WTC11 (cell line): ENCODE measurements at regions not wholly inside any gene's neighbourhood (a gene's known extent, or its start where the extent isn't known, plus 50 kb on each side); places are given as distances from the start of the nearest gene placed in this dataset.

Experiments used
- ATAC-seq: fragments of 200-7000 bp; cut with Tn5 transposase; 2 replicates; pipeline ENCODE4 v1.10.0; 2021; ENCODE audit warnings: mild to moderate bottlenecking, moderate library complexity
- CTCF ChIA-PET: fragments of 300-600 bp; sonication (Branson Sonifier 250); formaldehyde crosslinking; loops from one replicate; lab custom pipeline; 2021; ENCODE audit warnings: antibody characterized with exemption; lab: Charles Lee
- POLR2A ChIA-PET: fragments of 350-600 bp; sonication (Branson Sonifier 250); formaldehyde crosslinking; loops from one replicate; lab custom pipeline; 2021; ENCODE audit warnings: antibody characterized with exemption; lab: Charles Lee
- DNase-seq: peaks from one replicate; pipeline ENCODE4 v3.0.0; 2021; ENCODE audit warnings: low spot score
- H3K27ac Mint-ChIP-seq: 2 replicates; pipeline ENCODE4 v1.8.0; 2021; ENCODE audit warnings: mixed read lengths
- H3K27me3 Mint-ChIP-seq: 2 replicates; pipeline ENCODE4 v1.8.0; 2021; ENCODE audit warnings: low read depth, mild to moderate bottlenecking, moderate library complexity, mixed read lengths
- H3K36me3 Mint-ChIP-seq: 2 replicates; pipeline ENCODE4 v1.8.0; 2021; ENCODE audit warnings: mixed read lengths
- H3K4me1 Mint-ChIP-seq: 2 replicates; pipeline ENCODE4 v1.8.0; 2022; ENCODE audit warnings: mixed read lengths
- H3K4me3 Mint-ChIP-seq: 2 replicates; pipeline ENCODE4 v1.8.0; 2021; ENCODE audit warnings: mild to moderate bottlenecking, moderate library complexity, mixed read lengths
- H3K9me3 Mint-ChIP-seq: 2 replicates; pipeline ENCODE4 v1.8.0; 2021; ENCODE audit warnings: mixed read lengths
- ARID4B ChIP-seq: sonication (generic); formaldehyde crosslinking; IDR thresholded peaks from 2 replicates; pipeline ENCODE4 v1.8.0; 2023; ENCODE audit warnings: missing genetic modification reagents, mild to moderate bottlenecking, borderline replicate concordance
- ATF3 ChIP-seq: sonication (generic); formaldehyde crosslinking; conservative IDR thresholded peaks from 2 replicates; pipeline ENCODE4 v1.8.1; 2022; ENCODE audit warnings: mild to moderate bottlenecking, missing genetic modification reagents
- CTCF ChIP-seq: fragments of 200-600 bp; IDR thresholded peaks from 2 replicates; pipeline ENCODE4 v1.8.0; 2022; ENCODE audit warnings: antibody characterized with exemption
- ESRRA ChIP-seq: sonication (generic); formaldehyde crosslinking; IDR thresholded peaks from 2 replicates; pipeline ENCODE4 v1.8.1; 2022; ENCODE audit warnings: mild to moderate bottlenecking, missing genetic modification reagents, borderline replicate concordance
- HMGA2 ChIP-seq: fragments of 250-450 bp; sonication (Bioruptor Pico); IDR thresholded peaks from 2 replicates; pipeline ENCODE4 v1.4.0; 2021; ENCODE audit warnings: mild to moderate bottlenecking, moderate library complexity
- JUN ChIP-seq: sonication (generic); formaldehyde crosslinking; IDR thresholded peaks from 2 replicates; pipeline ENCODE4 v1.8.0; 2023; ENCODE audit warnings: mild to moderate bottlenecking, missing genetic modification reagents
- MYBL2 ChIP-seq: sonication (generic); formaldehyde crosslinking; IDR thresholded peaks from 2 replicates; pipeline ENCODE4 v1.8.1; 2023; ENCODE audit warnings: mild to moderate bottlenecking, moderate library complexity, missing genetic modification reagents
- NFE2L1 ChIP-seq: sonication (generic); formaldehyde crosslinking; IDR thresholded peaks from 2 replicates; pipeline ENCODE4 v1.8.1; 2023; ENCODE audit warnings: missing genetic modification reagents
- NFYB ChIP-seq: sonication (generic); formaldehyde crosslinking; conservative IDR thresholded peaks from 2 replicates; pipeline ENCODE4 v1.8.0; 2022; ENCODE audit warnings: low read depth, missing genetic modification reagents
- NR2C2 ChIP-seq: sonication (generic); formaldehyde crosslinking; IDR thresholded peaks from 2 replicates; pipeline ENCODE4 v1.8.0; 2022; ENCODE audit warnings: mild to moderate bottlenecking, missing genetic modification reagents
- NR3C1 ChIP-seq: sonication (generic); formaldehyde crosslinking; conservative IDR thresholded peaks from 2 replicates; pipeline ENCODE4 v1.8.1; 2023; ENCODE audit warnings: low read depth, mild to moderate bottlenecking, missing genetic modification reagents
- PRDM15 ChIP-seq: sonication (generic); formaldehyde crosslinking; IDR thresholded peaks from 2 replicates; pipeline ENCODE4 v1.8.0; 2022; ENCODE audit warnings: missing genetic modification reagents
- PREB ChIP-seq: sonication (generic); formaldehyde crosslinking; IDR thresholded peaks from 2 replicates; pipeline ENCODE4 v1.8.1; 2022; ENCODE audit warnings: mild to moderate bottlenecking, missing genetic modification reagents, moderate library complexity, borderline replicate concordance
- SMAD4 ChIP-seq: sonication (generic); formaldehyde crosslinking; IDR thresholded peaks from 2 replicates; pipeline ENCODE4 v1.8.0; 2022; ENCODE audit warnings: mild to moderate bottlenecking, missing genetic modification reagents
- SOX15 ChIP-seq: fragments of 250-450 bp; sonication (Bioruptor Pico); IDR thresholded peaks from 2 replicates; pipeline ENCODE4 v1.9.0; 2021; ENCODE audit warnings: mild to moderate bottlenecking
- TEAD1 ChIP-seq: sonication (generic); formaldehyde crosslinking; IDR thresholded peaks from 2 replicates; pipeline ENCODE4 v1.8.0; 2022; ENCODE audit warnings: mild to moderate bottlenecking, missing genetic modification reagents
- USF2 ChIP-seq: sonication (generic); formaldehyde crosslinking; IDR thresholded peaks from 2 replicates; pipeline ENCODE4 v1.8.1; 2023; ENCODE audit warnings: mild to moderate bottlenecking, missing genetic modification reagents, moderate library complexity
- ZNF121 ChIP-seq: sonication (generic); formaldehyde crosslinking; IDR thresholded peaks from 2 replicates; pipeline ENCODE4 v1.8.0; 2023; ENCODE audit warnings: missing genetic modification reagents
- ZNF263 ChIP-seq: sonication (generic); formaldehyde crosslinking; IDR thresholded peaks from 2 replicates; pipeline ENCODE4 v1.8.1; 2022; ENCODE audit warnings: low read depth, mild to moderate bottlenecking, moderate library complexity, missing genetic modification reagents
- ZSCAN18 ChIP-seq: fragments of 250-450 bp; sonication (Bioruptor Pico); IDR thresholded peaks from 2 replicates; pipeline ENCODE4 v2.1.2; 2022; ENCODE audit warnings: mild to moderate bottlenecking, moderate library complexity

- TF ChIP-seq ATF3 (CRISPR knock-in tag) (no peak), TEAD1 (CRISPR knock-in tag) (no peak), JUN (CRISPR knock-in tag) (no peak), ZSCAN18 (CRISPR knock-in tag) (no peak), NFYB (CRISPR knock-in tag) (no peak), CTCF (no peak)
Measured at GRCh38 chr2:164242409-164242808, 378.9 kb downstream of the GRB14 start (continued).

GRCh38 chr2:164234074-164234473 lies 387.2 kb downstream of the GRB14 start:
- no peaks in the 10 kb centered on the region for H3K36me3 Mint-ChIP-seq
- no peaks in the 10 kb centered on the region for H3K4me1 Mint-ChIP-seq
- TF ChIP-seq PREB (CRISPR knock-in tag) (no peak), NR3C1 (no peak), ARID4B (CRISPR knock-in tag) (no peak), SMAD4 (CRISPR knock-in tag) (no peak), NR2C2 (CRISPR knock-in tag) (no peak), NFE2L1 (CRISPR knock-in tag) (no peak), USF2 (CRISPR knock-in tag) (no peak), ESRRA (no peak), ZNF263 (CRISPR knock-in tag) (no peak), ZNF121 (CRISPR knock-in tag) (no peak), SOX15 (CRISPR knock-in tag) (no peak), MYBL2 (no peak), PRDM15 (CRISPR knock-in tag) (no peak), HMGA2 (CRISPR knock-in tag) (no peak)
- DNase-seq (no peak), ATAC-seq (no peak)
- no peaks in the 10 kb centered on the region for H3K9me3 Mint-ChIP-seq
- no peaks in the 10 kb centered on the region for H3K27me3 Mint-ChIP-seq
- POLR2A ChIA-PET, result no interaction called here
- no peak overlapping the region for H3K4me3 Mint-ChIP-seq
- H3K27ac Mint-ChIP-seq, result no peak overlapping the region
- CTCF ChIA-PET, result no interaction called here
